GM21619 (cell line): ENCODE measurements at regions not wholly inside any gene's neighbourhood (a gene's known extent, or its start where the extent isn't known, plus 50 kb on each side); places are given as distances from the start of the nearest gene placed in this dataset.

Experiments
- ATAC-seq: cut with Tn5 transposase; IDR thresholded peaks from one replicate; pipeline ENCODE4 v1.9.1; 2021; ENCODE audit not compliant: unreplicated experiment

DNA sequence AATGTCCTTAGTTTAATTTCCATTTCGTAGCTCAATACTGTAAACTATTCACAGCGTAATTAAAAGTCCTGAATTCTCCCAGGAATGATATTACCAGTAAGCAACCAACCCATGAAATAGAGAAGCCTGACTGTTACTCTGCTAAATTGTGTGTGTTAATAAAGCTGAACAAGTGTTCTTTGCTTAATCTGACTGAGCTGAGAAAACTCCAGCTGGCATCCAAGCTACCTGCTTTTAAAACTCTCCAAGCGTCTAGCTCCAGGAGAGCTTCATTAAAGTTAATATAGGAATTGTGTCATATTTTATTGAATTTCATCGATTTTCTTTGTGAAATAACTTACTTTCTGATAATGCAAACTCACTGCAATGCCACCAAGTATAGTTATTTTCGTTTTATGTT is 524.4 kb downstream of the SLC16A7 start:
- no peak for ATAC-seq

GRCh38 chr12:60123557-60123956 is 527.7 kb downstream of the SLC16A7 start:
- ATAC-seq: no peak

GRCh38 chr12:60137513-60137912 is 541.7 kb downstream of the SLC16A7 start:
- no peak for ATAC-seq

GRCh38 chr12:60138526-60138925 is 542.7 kb downstream of the SLC16A7 start:
- no peak for ATAC-seq

GRCh38 chr12:60144395-60144794 is 548.6 kb downstream of the SLC16A7 start:
- ATAC-seq: no peak

DNA sequence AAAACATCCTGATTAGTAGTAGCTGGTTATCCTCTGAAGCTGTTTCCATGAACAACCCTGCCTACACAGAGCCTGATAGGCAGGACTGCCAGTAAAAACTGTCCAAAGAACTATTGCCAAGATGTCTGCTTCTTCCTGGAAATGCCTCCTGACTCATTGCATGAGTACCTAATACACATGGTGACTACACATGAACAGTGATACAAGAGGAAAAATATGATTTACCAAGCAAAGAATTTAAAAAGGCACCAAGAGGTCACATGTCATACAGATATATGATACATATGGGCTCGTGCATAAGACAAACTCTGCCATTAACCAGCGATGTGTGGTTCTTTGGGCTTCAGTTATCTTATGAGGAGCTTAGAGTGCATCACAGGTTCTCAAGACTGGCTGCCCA is 552.3 kb downstream of the SLC16A7 start:
- no peak for ATAC-seq

- ATAC-seq: no peak
Observed at GRCh38 chr12:60148831-60149230, 553.0 kb downstream of the SLC16A7 start.

DNA sequence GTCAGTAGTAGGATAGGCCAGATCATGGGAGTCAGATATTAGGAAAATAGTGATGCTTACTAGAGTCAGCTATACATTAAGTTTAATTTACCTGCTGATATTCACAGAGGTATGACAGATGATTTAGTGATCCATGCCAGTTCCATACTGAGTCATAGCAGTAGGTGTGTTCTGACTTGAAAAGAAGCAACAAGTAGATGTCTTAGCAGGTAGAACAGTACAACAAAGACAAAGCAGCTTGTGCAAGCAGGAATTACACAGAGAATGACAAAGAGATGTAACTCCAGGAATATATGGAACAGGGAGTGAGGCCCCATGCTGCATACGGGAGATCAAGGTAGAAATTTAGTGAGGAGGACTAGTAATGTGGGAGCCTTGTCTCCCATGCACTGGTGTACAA is 556.9 kb downstream of the SLC16A7 start:
- no peak for ATAC-seq

DNA sequence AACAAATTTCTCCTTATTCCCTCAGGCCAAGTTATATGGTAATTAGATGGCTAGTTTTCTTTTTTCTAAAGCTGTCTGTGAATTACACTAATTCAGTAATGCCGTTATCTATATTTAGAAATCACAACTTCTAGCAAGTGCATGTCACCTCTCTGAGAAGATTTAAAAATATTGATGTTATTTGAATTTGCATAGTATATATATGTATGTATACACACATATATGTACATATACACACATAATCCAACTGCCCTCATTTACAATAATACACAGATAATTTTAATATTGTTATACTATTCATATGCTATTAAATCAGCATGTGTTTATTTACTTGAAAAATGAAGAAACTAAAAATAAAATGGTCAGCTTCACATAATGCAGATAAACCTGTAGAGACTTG is 563.9 kb downstream of the SLC16A7 start:
- no peak for ATAC-seq

DNA sequence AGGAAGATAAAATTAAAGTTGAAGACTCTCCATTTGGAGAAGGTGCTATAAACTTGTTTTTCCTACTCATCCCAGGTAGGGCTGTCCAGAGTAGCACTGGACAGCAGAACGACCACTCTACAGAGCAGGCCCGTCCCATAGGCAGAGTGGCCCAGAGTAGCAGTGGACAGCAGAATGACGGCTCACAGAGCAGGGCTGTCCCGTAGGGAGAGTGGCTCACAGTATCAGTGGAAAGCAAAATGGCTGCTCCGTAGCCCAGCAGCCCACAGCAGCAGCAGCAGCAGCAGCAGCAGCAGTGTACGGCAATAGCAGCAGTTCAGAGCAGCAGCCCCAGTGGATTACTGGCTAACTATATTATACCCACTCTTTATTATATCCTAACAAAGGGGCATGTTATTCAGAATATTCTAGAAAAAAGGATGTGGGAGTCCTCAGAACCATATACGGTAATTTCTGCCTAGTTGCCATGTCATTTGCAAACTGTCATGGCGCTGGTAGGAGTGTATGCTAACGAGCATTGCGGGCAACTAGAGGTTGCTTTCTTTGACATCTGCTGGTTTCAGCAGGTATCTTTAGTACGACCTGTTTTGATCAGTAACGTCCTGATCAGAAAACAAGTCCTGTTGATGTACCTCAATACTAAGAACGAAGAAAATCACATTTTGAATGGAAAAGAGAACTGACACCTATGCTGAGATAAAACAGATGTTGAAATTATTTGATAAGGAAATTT is 567.3 kb downstream of the SLC16A7 start:
- ATAC-seq: no peak

GRCh38 chr12:60165781-60166180 is 570.0 kb downstream of the SLC16A7 start:
- ATAC-seq: no peak

DNA sequence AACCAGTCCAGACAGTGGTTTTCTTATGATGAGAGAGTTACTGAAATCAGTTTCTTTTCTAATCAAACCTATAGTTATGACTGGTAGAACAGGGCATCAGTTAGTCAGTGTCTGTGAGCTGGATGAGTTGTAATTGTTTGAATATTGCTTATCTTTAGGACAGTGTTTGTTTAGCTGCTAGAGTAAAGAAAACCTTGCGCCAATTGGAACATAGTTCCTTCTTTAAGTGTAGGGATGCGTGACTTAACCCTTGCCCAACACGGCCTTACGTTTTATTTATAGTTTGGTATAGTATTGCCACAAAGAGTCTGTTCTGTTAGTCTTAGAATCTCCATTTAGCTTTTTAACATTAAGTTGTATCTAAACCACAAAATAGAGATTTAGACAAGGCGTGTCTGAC is 572.6 kb downstream of the SLC16A7 start:
- no peak for ATAC-seq

- ATAC-seq: no peak
Observed at GRCh38 chr12:60169904-60170303, 574.1 kb downstream of the SLC16A7 start.

DNA sequence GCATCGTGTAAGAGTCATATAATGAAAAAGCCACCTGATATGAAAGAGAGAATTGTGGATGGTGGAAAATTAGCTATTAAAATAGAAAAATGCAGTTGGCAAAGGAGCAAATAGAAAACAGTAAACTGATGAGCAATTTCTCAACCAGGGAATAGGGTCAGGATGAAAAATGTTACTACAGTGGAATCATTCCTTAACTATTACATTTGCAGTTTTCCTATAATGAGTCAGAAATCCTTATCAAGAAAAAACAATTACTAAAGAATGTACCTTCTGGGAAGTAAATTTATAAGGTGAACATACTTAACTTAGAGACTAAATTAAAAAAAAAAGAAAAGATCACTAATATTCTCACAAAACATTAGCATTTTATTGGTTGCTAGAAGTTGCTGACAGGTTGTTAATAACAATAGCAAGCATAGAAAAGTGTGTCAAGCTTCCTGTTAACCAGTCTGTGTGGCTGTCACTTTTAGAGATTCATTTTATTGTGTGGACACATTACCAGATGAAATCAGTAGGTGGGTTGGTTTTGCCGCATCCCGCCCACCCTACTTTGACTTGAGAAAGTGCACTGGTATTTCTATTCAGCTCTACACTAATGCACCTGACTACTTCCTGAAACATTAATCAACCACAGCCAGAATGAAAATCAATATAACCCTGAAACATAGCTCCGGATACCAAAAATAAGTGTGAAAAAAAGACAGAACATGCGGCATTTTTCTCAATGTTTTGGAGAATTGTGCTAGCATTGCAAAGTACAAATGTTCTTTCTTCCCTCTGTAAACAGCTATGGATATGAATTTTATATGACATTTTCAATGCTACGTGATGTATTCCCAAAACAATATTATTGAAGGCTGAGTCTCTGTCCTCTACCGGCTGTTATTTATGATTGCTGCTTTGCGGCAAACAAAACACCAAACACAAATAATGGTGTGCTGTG is 576.7 kb downstream of the SLC16A7 start:
- ATAC-seq: no peak

GRCh38 chr12:60173224-60174170 is 577.7 kb downstream of the SLC16A7 start:
- ATAC-seq: no peak

DNA sequence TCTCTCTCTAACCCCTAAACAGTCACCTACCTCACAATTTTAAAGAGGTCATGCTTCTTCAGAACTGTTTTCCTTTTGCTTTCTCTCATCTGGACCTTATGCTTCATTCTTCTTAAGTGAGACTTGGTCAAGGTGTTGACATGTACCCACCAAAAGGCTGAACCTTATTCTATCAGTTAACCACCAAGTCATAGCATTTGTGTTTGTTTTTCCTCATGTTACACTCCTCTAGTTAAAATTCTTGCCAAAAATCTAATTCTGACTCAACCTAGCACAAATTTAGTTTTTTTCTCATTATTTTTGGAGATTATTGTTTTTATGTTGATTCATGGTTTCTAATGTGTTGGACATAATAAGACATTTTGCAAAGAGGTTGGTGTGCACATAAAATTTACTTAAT is 578.6 kb downstream of the SLC16A7 start:
- no peak for ATAC-seq

DNA sequence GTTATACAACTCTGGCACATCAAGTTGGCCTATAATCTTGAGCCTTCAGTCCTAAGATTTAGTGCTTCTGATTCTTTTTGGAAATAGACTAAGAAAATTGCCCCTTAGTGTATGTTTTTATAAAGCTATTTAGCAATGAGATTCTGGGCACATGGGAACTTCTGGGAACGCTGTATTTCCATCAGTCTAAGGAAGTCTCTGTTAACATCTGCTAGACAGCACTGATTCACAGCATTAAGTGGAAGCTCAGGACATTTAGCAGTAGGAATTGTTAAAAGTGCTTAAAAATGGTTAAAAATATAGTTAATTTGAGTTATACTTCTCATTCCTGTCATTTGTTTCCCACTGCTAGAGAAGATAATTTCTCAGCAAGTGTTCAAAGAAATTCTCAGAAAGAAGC is 579.1 kb downstream of the SLC16A7 start:
- ATAC-seq: no peak

DNA sequence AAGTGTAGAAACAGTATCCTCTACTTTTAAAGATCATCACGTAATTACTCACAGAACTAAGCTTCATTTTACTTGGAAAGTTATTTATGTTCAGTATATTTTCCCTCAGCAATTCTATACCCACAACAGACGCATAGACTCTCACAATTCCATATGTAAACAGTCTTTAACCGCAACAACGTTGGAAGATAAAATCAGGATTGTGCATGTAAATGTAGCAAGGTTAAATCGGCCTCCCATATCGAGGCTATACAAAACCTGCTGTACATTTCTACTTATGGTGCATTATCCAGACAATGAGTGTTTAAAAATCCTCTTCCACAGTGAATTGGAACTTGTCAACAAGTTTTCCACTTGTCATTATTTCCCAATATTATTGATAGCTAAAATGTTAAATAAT is 581.1 kb downstream of the SLC16A7 start:
- no peak for ATAC-seq

DNA sequence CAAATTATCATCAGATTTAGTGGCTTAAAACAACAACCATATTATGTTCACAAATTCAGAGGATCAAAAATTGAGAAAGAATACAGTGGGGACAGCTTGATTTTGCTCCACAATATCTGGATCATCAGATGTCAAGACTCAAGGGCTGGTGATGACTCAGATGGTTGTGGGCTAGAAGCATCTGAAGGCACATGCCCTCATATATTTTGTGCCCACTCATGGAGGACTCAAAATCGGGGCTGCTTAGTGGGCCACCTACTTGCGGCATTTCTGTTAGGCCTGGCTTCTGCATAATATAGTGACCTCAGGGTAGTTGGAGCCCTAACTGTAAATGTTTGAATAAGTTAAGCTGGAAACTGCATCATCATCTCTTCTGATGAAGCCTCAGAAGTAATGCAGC is 584.5 kb downstream of the SLC16A7 start:
- ATAC-seq: no peak

DNA sequence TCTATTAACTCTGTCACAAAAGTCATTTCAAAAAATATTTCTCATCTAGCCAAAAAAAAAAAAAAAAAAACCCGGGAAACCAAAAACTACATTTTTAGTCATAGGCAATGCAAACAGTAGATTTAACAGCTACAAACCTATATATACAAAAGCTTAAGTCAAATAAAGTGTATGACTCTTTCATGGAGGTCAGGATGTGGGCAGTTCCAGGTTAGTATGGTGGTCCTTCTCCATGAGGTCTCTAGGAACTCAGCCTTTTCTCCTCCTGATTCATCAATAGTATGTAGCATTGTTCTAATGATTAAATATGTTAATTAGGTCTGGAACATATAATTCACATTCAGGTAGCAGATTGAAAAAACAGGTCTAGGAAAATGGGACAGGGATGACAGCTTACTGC is 586.5 kb downstream of the SLC16A7 start:
- ATAC-seq: no peak

DNA sequence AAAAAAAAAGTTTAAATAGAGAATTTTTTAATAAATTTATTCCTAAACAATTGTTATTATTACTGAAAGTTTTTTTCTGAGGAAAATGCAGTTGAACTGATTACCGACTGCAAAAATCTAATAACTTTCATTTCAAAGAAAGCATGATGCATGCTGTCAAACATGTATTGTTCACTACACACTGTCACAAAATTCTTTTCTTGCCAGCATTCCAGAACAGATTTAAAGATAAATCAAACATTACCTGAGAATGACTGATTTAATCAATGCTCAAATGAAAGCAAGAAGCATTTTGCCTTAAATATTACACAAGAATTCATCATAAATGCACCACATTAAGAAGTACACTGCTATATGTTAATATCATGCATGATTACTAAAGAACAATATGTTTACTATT is 588.3 kb downstream of the SLC16A7 start:
- ATAC-seq: no peak
